ENCODE measurements at regions not wholly inside any gene's neighbourhood (a gene's known extent, or its start where the extent isn't known, plus 50 kb on each side); places are given as distances from the start of the nearest gene placed in this dataset.

- no peak for DNase-seq
These were observed 184.4 kb downstream of the KIF26A start for GRCh38 chr14:104322531-104323366.

GRCh38 chr14:104323551-104324175 is 185.3 kb downstream of the KIF26A start:
- DNase-seq = no peak

GRCh38 chr14:104326848-104327247 is 188.5 kb downstream of the KIF26A start:
- no peak for DNase-seq

DNA sequence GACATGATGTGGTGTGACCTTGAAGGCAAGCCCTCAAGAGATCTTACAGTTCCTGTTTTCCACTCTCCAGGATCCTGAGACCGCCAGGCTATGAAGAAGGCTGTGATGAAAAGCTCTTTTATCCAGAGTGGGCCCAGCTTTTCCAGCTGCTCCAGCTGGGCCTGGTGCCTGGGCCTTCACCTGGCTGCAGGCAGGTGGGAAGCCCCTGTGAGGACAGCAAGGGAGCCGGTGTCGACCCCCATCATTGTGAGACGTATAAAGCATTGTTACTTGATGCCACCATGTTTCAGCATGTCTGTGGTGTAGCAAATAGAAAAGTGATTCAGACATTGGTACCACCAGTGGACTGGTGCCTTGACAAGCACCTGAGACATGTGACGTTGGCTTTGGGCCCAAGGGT is 190.2 kb downstream of the KIF26A start:
- no peak for DNase-seq

DNA sequence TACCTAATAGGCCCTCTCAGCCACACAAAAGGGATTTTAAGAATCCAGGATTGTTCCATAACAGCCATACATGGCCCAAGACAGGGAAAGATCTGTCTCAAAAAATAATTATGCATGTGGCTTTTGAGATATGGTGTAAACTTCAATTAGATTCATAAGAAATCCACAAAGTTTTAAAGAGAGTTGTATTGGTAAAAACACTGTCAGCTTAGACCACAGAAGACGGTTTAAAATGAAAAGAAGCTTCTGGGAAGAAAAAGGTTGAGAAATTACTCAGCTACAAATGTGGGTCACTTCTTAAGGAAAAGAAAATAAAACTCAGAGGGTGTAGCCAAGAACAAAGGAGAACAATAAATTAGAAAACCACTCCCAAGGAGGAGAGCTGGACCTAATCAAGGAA is 191.4 kb downstream of the KIF26A start:
- DNase-seq = no peak

DNA sequence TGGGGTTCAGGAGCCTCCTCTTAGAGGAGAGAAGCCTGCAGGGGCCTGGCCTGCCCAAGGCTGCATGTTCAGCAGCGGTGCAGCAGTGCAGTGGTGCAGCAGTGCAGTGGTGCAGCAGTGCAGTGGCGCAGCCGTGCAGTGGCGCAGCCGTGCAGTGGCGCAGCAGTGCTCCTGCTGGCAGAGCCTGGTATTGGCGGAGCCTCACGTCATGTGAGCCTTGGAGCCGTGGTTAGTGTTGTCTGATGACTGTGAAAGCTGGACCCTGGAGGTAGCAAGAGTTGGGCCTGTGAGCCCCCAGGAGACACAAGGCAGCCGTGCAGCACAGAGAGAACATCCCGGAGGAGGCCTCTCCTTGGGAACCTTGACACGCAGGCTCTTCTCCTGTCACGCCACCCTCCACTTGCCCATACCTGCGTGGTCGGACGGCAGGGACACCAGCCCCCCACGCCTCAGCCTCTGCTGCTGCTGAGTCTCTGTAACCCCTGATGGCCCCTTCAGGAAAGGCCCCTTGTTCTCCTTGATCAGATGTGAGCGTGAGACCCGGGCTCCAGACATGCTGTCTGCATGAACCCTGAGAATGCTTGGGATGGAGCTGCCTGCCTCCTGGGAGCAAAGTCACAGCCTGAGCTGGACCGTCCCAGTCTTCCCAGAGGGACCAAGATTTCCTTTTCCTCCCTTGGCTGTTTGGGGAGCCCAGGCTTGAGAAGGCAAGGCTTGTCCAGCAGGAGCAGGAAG is 193.7 kb downstream of the KIF26A start:
- no peak for DNase-seq

DNA sequence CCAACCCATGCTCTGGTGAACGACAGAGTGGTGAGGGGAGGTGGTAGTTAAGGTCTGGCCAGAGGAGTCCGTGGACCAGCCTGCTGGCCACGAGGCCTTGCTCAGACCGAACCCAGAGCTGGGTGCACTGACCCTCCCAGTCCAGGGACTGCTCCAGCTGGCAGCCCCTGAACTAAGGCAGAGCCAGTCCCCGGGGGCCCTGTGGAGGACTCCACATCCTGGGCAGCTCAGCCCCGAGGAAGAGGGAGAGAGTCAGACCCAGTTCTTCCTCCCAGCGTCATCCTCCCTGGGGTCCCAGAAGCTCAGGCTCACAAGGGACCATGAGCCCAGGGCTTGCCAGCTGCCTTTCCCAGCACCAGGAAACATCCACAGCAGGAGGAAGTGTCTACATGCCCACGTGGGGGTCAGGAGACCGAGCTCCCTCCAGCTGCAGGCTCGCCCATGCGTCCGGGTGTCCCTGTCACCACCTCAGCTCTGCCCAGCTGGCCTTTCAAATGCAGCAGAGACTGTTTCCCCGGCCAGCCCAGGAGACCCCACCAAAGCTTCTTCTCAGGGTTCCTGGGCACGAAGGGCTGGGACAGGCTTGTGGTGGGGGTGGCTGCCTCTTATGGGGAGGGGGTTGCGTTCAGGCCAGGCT is 194.4 kb downstream of the KIF26A start:
- DNase-seq = no peak

GRCh38 chr14:104333646-104334423 is 195.4 kb downstream of the KIF26A start:
- no peak for DNase-seq

GRCh38 chr14:104334424-104335161 is 196.2 kb downstream of the KIF26A start:
- no peak for DNase-seq

- no peak for DNase-seq
These were observed 196.8 kb downstream of the KIF26A start for GRCh38 chr14:104335176-104335575.

GRCh38 chr14:104335611-104336010 is 197.2 kb downstream of the KIF26A start:
- DNase-seq = no peak

GRCh38 chr14:104337351-104337750 is 199.0 kb downstream of the KIF26A start:
- no peak for DNase-seq

GRCh38 chr14:104339361-104339760 is 201.0 kb downstream of the KIF26A start:
- DNase-seq = no peak

GRCh38 chr14:104339829-104340228 is 201.4 kb downstream of the KIF26A start:
- no peak for DNase-seq

DNA sequence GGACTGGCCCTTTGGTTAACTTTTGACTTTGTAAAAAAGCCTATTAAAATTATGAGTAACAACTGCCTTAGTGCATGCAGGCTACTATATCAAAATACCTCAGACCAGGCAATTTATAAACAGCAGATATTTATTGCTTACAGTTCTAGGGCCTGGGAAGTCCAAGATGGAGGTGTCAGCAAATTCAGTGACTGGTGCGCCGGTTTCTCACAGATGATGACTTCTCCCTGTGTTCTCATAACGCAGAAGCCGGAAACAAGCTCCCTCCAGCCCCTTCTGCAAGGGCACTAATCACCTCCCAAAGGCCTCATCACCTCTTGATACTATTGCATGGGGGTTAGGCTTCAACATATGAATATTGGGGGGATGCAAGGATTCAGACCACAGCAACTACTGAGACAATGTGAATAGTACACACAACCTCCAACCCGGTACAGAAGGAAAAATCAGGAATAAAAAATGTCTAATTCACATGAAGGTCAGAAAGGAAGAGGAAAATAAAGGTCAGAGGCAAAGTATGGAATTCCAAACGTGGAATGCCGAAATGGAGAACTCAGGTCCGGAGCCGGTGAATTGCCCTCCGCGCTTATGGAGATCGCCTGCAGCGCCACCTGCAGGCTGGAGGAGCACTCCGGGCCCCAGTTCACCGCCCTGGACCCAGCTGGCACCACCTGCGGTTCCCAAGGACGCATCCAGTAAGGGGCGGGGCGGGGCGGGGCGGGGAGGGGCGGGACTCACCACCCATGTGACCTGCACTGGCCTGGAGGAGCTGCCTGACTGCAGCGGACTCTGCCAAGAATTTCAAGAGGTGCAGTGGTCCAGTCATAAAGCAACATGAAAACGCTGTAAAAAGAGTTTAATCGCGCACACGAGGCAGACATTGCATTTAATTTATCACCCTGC is 203.4 kb downstream of the KIF26A start:
- DNase-seq = no peak

- DNase-seq = no peak
These were observed 204.3 kb downstream of the KIF26A start for GRCh38 chr14:104342435-104343293.

DNA sequence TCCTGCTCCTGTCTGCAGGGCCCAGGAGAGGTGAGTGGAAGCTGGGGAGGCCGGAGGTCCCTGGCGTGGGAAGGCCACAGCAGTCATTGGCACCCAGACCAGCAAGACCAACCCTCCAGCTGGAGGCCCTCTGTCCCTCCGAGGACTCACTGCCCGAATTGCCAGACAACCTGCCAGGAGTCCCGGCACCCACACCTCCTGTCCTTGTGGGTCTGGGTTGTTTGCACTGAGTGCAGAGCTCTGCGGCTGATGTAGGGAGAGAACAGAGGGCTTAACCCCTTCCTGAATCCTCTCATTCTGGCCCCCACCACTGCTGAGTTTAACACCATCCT is 204.9 kb downstream of the KIF26A start:
- DNase-seq = no peak

DNA sequence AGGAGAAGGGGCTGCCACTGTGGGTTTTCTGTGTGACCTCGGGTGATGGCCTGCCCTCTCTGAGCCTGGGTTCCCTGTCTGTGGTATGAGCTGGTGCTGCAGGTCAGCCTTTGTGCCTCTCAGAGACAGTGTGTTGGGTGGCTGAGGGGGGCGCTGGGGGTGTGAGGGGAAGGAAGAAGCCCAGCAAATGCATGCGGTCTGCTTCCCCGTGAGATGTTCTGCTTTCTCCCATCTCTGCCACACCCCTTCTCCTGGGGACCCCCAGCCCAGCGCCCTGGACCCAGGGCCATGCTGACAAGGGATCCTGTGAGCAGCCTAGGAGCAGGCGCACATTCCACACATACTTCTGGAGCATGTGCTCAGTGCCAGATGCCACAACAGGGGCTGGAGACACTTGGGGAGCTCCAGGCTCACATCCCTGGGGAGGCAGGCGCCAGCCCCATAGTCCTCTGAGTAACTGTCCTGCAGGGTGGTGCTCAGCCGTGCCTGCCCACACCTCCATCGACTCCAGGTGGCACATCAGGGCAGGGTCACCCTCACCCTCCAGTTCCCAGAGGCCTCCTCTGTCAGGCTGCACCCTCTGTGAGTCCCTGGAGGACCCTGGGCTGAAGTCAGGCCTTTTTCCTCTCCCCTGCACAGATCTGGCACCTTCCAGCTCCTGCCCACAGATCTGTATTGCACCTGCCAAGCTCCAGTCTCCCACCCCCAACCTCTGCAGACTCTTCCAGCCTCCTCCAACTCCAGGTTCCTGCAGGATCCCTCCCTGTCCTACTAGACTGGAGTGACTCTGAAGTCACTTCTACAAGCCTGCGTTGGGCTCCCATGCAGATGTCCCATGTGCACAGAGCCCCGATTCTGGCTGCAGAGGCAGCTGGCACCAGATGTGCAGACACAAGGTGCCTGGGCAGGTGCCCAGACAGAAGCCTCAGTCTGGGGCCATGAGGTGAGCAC is 205.6 kb downstream of the KIF26A start:
- no peak for DNase-seq

All from activated naive CD4-positive, alpha-beta T cell treated with Interleukin-2 at 50 U/mL for 16 hours (primary cell).